SK-N-SH (cell line): ENCODE measurements at regions not wholly inside any gene's neighbourhood (a gene's known extent, or its start where the extent isn't known, plus 50 kb on each side); places are given as distances from the start of the nearest gene placed in this dataset.

Experiments
- CTCF ChIA-PET: fragments of 300-600, 350-600 bp; formaldehyde crosslinking; extraction: SDS; loops from one replicate; lab custom pipeline; 2021; lab: Yijun Ruan, JAX
- POLR2A ChIA-PET: fragments of 350-600 bp; sonication (Branson Sonifier 250); formaldehyde crosslinking; extraction: SDS; loops from one replicate; lab custom pipeline; 2020; ENCODE audit warnings: antibody characterized with exemption, inconsistent platforms; lab: Yijun Ruan, JAX
- DNase-seq: peaks from one replicate; pipeline ENCODE4 v3.0.0; 2012
- H2AFZ ChIP-seq: fragments of 200-600 bp; sonication (generic); 2 replicates; pipeline ENCODE4 v1.8.1; 2016; ENCODE audit warnings: antibody characterized with exemption, mild to moderate bottlenecking, low read depth
- H3F3A ChIP-seq: fragments of 200-600 bp; sonication (generic); replicated peaks from 2 replicates; pipeline ENCODE3; 2016; ENCODE audit warnings: antibody characterized with exemption, mild to moderate bottlenecking; ENCODE audit not compliant: insufficient read depth
- H3K27ac ChIP-seq, 2 experiments: fragments of 200-500 bp in 1 of 2; fragments of 200-600 bp in 1 of 2; sonication (Bioruptor generic) in 1 of 2; sonication (generic), shearing (Covaris generic) in 1 of 2; 2 replicates each; pipeline versions ENCODE4 v1.5.1 to v1.6.1; 2014 to 2016; ENCODE audit warnings: low read depth in 2 of 2, inconsistent platforms in 1 of 2, low read length in 1 of 2, mild to moderate bottlenecking in 1 of 2, mixed read lengths in 1 of 2
- H3K27me3 ChIP-seq: fragments of 200-600 bp; sonication (generic), shearing (Covaris generic); 2 replicates; pipeline ENCODE4 v1.6.1; 2016; ENCODE audit warnings: mixed run types; ENCODE audit not compliant: insufficient read depth
- H3K36me3 ChIP-seq, 2 experiments: fragments of 200-500 bp in 1 of 2; fragments of 200-600 bp in 1 of 2; sonication (Bioruptor generic) in 1 of 2; sonication (generic) in 1 of 2; replicated peaks in 1 of 2; 2 replicates each; pipeline versions ENCODE3 to v1.5.1; 2014 to 2016; ENCODE audit warnings: low read length in 1 of 2, mild to moderate bottlenecking in 1 of 2; ENCODE audit not compliant: insufficient read depth in 2 of 2, control insufficient read depth in 1 of 2
- H3K4me1 ChIP-seq, 2 experiments: fragments of 200-500 bp in 1 of 2; fragments of 200-600 bp in 1 of 2; sonication (Bioruptor generic) in 1 of 2; sonication (generic), shearing (Covaris generic) in 1 of 2; 2 replicates each; pipeline versions ENCODE4 v1.5.1 to v1.6.1; 2014 to 2016; ENCODE audit warnings: low read depth in 1 of 2, low read length in 1 of 2, mixed run types in 1 of 2; ENCODE audit not compliant: insufficient read depth in 2 of 2, control insufficient read depth in 1 of 2
- H3K4me2 ChIP-seq: fragments of 200-600 bp; sonication (generic), shearing (Covaris generic); 2 replicates; pipeline ENCODE4 v1.6.1; 2017; ENCODE audit warnings: mixed run types
- H3K4me3 ChIP-seq, 2 experiments: fragments of 200-500 bp in 1 of 2; fragments of 200-600 bp in 1 of 2; sonication (Bioruptor generic) in 1 of 2; sonication (generic), shearing (Covaris generic) in 1 of 2; 2 replicates each; pipeline versions ENCODE4 v1.5.1 to v1.8.1; 2014 to 2016; ENCODE audit warnings: low read depth in 2 of 2, inconsistent platforms in 1 of 2, low read length in 1 of 2, mild to moderate bottlenecking in 1 of 2, mixed read lengths in 1 of 2, moderate library complexity in 1 of 2
- H3K79me2 ChIP-seq: fragments of 200-600 bp; sonication (generic); 2 replicates; pipeline ENCODE4 v1.8.1; 2017; ENCODE audit warnings: mild to moderate bottlenecking; ENCODE audit not compliant: insufficient read depth
- H3K9ac ChIP-seq: fragments of 200-600 bp; sonication (generic); 2 replicates; pipeline ENCODE4 v1.6.1; 2017; ENCODE audit warnings: mixed run types
- H3K9me2 ChIP-seq: fragments of 200-600 bp; sonication (generic); 2 replicates; pipeline ENCODE4 v1.6.1; 2017; ENCODE audit warnings: mixed run types
- H3K9me3 ChIP-seq: fragments of 200-600 bp; sonication (generic); 2 replicates; pipeline ENCODE4 v1.6.1; 2017; ENCODE audit warnings: mixed run types, mild to moderate bottlenecking, moderate library complexity
- H4K20me1 ChIP-seq: fragments of 200-600 bp; sonication (generic); 2 replicates; pipeline ENCODE4 v1.6.1; 2017; ENCODE audit warnings: mild to moderate bottlenecking, mixed run types; ENCODE audit not compliant: insufficient read depth
- CTCF ChIP-seq: fragments of 200-600 bp; sonication (generic); IDR thresholded peaks from 2 replicates; pipeline ENCODE4 v1.6.1; 2017; ENCODE audit warnings: antibody characterized with exemption, mild to moderate bottlenecking, moderate library complexity
- EP300 ChIP-seq, 2 experiments: IDR thresholded peaks; 2 replicates each; pipeline versions ENCODE4 v1.4.0 to v1.6.1; 2012; ENCODE audit warnings: borderline replicate concordance in 1 of 2, low read depth in 1 of 2, low read length in 1 of 2
- FOXM1 ChIP-seq: IDR thresholded peaks from 2 replicates; pipeline ENCODE4 v1.4.0; 2012; ENCODE audit warnings: low read depth, mild to moderate bottlenecking
- IRF3 ChIP-seq: fragments of 150-350 bp; IDR thresholded peaks from 2 replicates; pipeline ENCODE4 v1.6.1; 2016; ENCODE audit warnings: mild to moderate bottlenecking, low read depth, low read length
- JUND ChIP-seq: IDR thresholded peaks from 2 replicates; pipeline ENCODE4 v1.4.0; 2012
- NFIC ChIP-seq: IDR thresholded peaks from 2 replicates; pipeline ENCODE4 v1.4.0; 2012; ENCODE audit warnings: borderline replicate concordance
- NRF1 ChIP-seq: IDR thresholded peaks from 2 replicates; pipeline ENCODE4 v1.6.1; 2012; ENCODE audit warnings: low read depth, mild to moderate bottlenecking, low read length
- PBX3 ChIP-seq: IDR thresholded peaks from 2 replicates; pipeline ENCODE4; 2012
- POLR2AphosphoS5 ChIP-seq: IDR thresholded peaks from 2 replicates; pipeline ENCODE4 v1.6.1; 2012; ENCODE audit warnings: low read depth, low read length
- RAD21 ChIP-seq: IDR thresholded peaks from 2 replicates; pipeline ENCODE4 v1.6.1; 2012; ENCODE audit warnings: mild to moderate bottlenecking, low read length
- REST ChIP-seq: IDR thresholded peaks from 2 replicates; pipeline ENCODE4 v1.6.1; 2012; ENCODE audit warnings: mild to moderate bottlenecking, low read depth, low read length, moderate library complexity
- SIN3A ChIP-seq: IDR thresholded peaks from 2 replicates; pipeline ENCODE4 v1.6.1; 2012; ENCODE audit warnings: low read depth, mild to moderate bottlenecking, low read length, moderate library complexity, borderline replicate concordance
- TEAD4 ChIP-seq: IDR thresholded peaks from 2 replicates; pipeline ENCODE4 v1.4.0; 2012; ENCODE audit warnings: mild to moderate bottlenecking, borderline replicate concordance; ENCODE audit not compliant: insufficient read depth
- USF1 ChIP-seq: IDR thresholded peaks from 2 replicates; pipeline ENCODE4 v1.4.0; 2012; ENCODE audit warnings: low read depth, borderline replicate concordance
- YY1 ChIP-seq: IDR thresholded peaks from 2 replicates; pipeline ENCODE4 v1.4.0; 2012; ENCODE audit warnings: low read depth, mild to moderate bottlenecking
- ZBTB33 ChIP-seq: IDR thresholded peaks from 2 replicates; pipeline ENCODE4 v1.4.0; 2012; ENCODE audit warnings: low read depth, borderline replicate concordance
- WGBS: methylation state at CpG from one replicate; pipeline ENCODE4 v1.1.6; 2017; ENCODE audit warnings: low lambda C conversion rate; 5-methylcytosine and 5-hydroxymethylcytosine counted together

- ChIA-PET POLR2A (no interaction called here), CTCF (interaction anchor here (1.9 kb wide), 1 partner anchor 1039 kb away, joined by 5 read pairs; no protein-coding TSS in a partner anchor)
- Histone ChIP-seq H3F3A (no peaks in the 10 kb centered on the region), H3K27ac (no peak overlapping the region), H3K36me3 (no peaks in the 10 kb centered on the region), H4K20me1 (no peaks in the 10 kb centered on the region), H3K79me2 (no peaks in the 10 kb centered on the region), H3K9ac (no peak overlapping the region), H3K4me2 (no peak overlapping the region), H3K4me1 (peaks cover 0 to 3% of the 10 kb centered on the region in 2 experiments; a peak in 2 of 4 replicates), H3K9me2 (no peaks in the 10 kb centered on the region), H2AFZ (no peak overlapping the region), H3K4me3 (no peak overlapping the region), H3K27me3 (no peaks in the 10 kb centered on the region), H3K9me3 (no peaks in the 10 kb centered on the region)
- no peak for DNase-seq
- 92% methylated on average over 21 of the region's 21 CpGs for WGBS
- TF ChIP-seq NFIC (no peak), FOXM1 (no peak), NRF1 (no peak), RAD21 (no peak), USF1 (no peak), REST (no peak), POLR2AphosphoS5 (no peak), EP300 (IDR thresholded peaks at IDR 0.05; ENCODE audit: borderline replicate concordance in 1 of 2, low read depth in 1 of 2, low read length in 1 of 2) (no peak), IRF3 (no peak), PBX3 (no peak), YY1 (no peak), SIN3A (no peak), TEAD4 (no peak), ZBTB33 (no peak), CTCF (no peak), JUND (no peak)
These were observed 60.3 kb downstream of the ACTBL2 start for GRCh38 chr5:57422341-57422740.
